ENCODE measurements at regions not wholly inside any gene's neighbourhood (a gene's known extent, or its start where the extent isn't known, plus 50 kb on each side); places are given as distances from the start of the nearest gene placed in this dataset.

DNA sequence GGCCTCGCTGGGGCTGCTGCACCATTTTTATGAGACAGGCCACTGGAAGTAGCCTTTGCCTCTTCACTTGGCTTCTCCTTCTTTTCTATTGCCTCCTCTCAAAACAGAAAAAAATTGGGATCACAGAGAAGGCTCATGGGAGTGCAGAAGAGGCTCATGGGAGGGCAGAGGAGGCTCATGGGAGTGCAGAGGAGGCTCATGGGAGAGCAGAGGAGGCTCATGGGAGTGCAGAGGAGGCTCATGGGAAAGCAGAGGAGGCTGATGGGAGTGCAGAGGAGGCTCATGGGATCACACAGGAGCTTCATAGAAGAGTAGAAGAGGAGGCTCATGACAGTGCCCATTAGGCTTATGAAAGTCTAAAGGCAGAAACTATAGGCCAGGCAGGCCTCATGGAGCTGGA, 211.2 kb downstream of the IRF8 start:
- no peak for TF ChIP-seq CTCF (conservative IDR thresholded peaks at IDR 0.05)
- no peak for TF ChIP-seq EZH2 (IDR thresholded peaks at IDR 0.05; ENCODE audit: low read depth)

All from PC-9 (cell line).